HG02678 (cell line): ENCODE measurements at regions not wholly inside any gene's neighbourhood (a gene's known extent, or its start where the extent isn't known, plus 50 kb on each side); places are given as distances from the start of the nearest gene placed in this dataset.
"Not testable (repeated sequence)": the region's sequence is repeated elsewhere in the genome, so short reads cannot be mapped to it uniquely, and the experiment has no call there.

Source experiments
- ATAC-seq: cut with Tn5 transposase; IDR thresholded peaks from one replicate; pipeline ENCODE4 v1.9.1; 2021; ENCODE audit warnings: mild to moderate bottlenecking, moderate library complexity; ENCODE audit not compliant: unreplicated experiment

DNA sequence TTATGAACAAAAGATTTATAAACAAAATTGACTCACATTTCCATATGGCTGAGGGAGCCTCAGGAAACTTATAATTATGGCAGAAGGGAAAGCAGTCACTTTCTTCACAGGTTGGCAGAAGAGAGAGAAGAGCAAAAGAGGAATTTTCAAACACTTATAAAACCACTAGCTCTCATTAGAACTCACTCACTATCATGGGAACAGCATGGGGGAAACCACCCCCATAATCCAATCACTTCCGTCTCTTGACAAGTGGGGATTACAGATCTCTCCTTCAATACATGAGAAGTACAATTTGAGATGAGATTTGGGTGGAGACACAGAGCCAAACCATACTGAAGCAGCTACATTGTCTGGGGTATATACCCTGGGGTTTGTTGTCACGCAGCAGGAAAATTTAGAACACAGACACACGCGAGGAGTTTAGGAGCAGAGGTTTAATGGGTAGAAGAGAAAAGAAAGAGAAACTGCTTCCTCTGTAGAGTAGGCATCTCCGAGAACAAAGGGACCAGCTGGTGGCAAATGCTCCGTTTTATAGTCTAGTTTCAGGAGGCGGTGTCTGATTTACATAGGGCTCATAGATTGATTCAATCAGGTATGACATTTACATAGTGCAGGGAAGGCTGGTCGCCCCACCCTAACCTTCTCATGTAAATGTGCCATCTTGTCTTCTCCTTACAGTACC lies 2277.7 kb upstream of the AGA start:
- ATAC-seq: no peak

DNA sequence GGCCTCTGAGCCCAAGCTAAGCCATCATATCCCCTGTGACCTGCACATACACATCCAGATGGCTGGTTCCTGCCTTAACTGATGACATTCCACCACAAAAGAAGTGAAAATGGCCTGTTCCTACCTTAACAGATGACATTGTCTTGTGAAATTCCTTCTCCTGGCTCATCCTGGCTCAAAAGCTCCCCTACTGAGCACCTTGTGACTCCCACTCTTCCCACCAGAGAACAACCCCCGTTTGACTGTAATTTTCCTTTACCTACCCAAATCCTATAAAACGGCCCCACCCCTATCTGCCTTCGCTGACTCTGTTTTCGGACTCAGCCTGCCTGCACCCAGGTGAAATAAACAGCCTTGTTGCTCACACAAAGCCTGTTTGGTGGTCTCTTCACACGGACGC lies 2284.3 kb upstream of the AGA start:
- not testable (repeated sequence) for ATAC-seq

DNA sequence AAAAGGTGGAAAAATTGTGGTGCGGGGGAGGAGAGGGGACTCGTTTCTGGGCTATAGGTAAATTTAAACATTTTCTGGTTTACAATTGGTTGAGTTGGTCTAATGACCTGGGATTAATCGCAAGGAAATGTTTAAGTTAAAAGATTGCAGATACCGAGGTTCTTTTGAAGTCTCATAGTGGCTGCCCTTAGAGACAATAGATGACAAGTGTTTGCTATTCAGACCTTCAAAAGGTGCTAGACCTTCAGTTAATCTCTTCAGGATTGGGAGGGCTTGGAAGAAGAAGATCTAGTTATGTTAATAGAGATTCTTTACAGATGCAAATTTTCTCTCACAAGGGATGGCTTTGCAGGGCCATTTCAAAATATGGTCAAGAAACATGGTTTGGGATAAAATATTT lies 2286.1 kb upstream of the AGA start:
- ATAC-seq: no peak

GRCh38 chr4:179736820-179737219 lies 2294.6 kb upstream of the AGA start:
- not testable (repeated sequence) for ATAC-seq

GRCh38 chr4:179738822-179739221 lies 2296.6 kb upstream of the AGA start:
- no peak for ATAC-seq

- ATAC-seq: no peak
These were observed 2305.1 kb upstream of the AGA start for GRCh38 chr4:179747218-179747910.

GRCh38 chr4:179748837-179749236 lies 2306.6 kb upstream of the AGA start:
- ATAC-seq: no peak

DNA sequence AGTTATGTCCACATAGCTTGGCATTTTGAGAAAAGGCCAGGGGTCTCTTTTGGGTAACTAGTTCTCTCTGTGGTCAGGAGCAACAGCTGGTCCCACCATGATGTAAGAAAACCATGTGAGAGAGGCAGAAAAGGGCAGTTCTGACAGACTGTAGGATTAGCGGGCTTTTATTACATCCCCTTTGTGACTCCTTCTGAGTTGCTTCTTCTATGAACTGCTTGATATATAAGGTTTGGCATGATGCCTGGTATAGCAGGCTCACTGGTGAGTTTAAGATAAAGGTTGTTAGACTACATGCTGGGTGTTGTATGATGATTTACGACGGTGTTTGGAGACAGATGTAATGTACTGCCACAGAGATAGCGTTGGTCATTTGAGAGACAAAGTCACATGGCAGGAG lies 2308.1 kb upstream of the AGA start:
- no peak for ATAC-seq

DNA sequence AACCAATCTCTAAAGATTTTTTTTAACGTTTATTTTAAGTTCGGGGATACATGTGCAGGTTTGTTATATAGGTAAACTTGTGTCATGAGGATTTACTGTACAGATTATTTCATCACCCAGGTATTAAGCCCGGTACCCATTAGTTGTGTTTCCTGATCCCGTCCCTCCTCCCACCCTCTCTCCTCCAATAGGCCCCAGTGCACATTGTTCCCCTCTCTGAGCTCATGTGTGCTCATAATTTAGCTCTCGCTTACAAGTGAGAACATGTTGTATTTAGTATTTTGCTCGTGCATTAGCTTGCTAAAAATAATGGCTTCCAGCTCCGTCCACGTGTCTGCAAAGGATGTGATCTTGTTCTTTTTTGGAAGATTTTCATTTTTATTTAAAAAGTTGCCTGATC lies 2309.4 kb upstream of the AGA start:
- ATAC-seq: no peak

DNA sequence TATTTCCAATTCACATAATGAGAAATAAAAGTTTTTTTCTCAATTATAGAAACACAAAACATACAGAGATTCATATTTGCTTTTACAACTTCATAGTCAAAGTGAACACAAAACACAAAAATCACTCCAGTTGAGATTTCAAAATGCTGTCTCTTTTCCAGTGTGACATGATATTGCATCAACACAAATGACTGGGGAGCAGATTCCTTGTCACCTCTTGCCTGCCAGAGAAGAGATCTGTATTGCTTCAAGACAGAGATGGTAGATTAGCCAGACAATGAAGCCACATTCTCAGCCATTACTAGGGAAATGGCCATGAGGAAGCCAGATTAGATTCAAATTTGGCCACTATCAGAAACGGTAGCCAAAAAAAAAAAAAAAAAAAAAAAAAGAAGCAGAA lies 2313.1 kb upstream of the AGA start:
- no peak for ATAC-seq

GRCh38 chr4:179757641-179758040 lies 2315.4 kb upstream of the AGA start:
- ATAC-seq: no peak

DNA sequence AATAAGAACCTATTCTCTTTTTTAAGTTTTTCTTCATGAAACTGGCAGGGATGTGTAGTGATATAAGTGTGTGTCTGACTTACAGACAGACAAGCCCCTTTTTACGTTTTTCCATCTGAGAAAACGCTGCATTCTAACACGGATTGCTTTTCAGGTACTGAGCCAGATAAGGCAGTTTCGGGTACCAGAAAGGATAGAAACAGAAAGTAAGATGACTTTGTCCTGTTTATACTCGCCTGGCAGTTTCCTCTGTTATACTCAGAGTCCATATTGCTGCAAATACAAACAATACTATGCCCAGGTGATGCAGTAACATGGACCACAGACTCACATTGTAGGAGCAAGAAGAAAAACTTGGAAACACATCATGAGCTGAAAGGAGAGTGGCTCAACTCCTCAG lies 2320.6 kb upstream of the AGA start:
- no peak for ATAC-seq

DNA sequence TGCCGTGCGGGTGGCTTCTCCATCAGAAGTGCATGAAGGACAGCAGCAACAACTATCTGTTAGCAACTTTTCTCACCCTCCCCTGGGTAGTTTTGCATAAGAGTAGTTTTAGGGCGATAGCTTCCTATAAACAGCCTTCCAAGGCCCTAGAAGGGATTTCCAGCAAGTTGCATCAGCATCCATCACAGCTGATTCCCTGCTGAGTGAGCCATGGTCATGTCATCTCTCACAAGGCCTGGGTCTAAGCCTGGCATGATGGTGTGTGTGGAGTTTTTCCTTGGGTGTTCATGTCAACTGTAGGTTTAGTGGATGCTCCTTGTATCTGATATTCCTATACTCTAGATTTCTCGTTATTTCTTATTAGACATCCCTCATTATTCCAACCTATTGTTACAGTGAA lies 2324.7 kb upstream of the AGA start:
- ATAC-seq: no peak

DNA sequence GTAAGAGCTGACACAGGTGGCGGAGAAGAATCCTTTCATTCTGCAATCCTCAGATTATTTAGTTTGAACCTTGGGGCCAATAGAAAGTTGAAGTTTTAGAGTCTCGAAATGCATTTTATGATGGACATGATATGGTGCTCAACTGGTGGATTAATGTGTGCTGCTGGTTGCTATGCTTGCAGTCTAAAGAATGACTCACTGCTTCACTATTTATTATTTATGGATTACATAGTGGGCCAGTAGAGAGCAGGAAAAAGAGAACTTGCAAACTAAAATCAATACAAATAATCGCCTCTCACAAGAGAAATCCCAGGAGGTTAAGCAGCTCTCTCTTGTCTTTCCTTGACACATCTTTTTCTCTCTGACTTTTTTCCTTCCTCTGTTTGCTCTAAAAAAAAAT lies 2326.8 kb upstream of the AGA start:
- ATAC-seq: no peak

- no peak for ATAC-seq
These were observed 2355.5 kb upstream of the AGA start for GRCh38 chr4:179797738-179798137.

- ATAC-seq: no peak
These were observed 2361.6 kb upstream of the AGA start for GRCh38 chr4:179803857-179804256.

- ATAC-seq: no peak
These were observed 2362.2 kb upstream of the AGA start for GRCh38 chr4:179804440-179804839.

DNA sequence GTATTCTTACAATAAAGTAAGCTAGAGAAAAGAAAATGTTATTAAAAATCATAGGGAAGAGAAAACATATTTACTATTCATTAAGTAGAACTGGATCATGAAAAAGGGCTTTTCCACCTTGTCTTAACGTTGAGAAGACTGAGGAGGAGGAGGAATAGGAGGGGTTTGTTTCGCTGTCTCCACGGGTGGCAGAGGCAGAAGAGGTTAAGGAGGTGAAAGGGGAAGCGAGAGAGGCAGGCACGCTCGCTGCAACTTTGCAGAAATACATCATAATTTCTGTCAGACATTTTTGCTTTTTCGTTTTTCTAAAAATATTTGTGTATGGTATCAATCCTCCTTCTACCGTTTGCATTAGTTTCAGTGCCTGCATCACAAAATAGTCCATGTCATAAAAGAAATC lies 2375.1 kb upstream of the AGA start:
- ATAC-seq: no peak

- ATAC-seq: no peak
These were observed 2381.1 kb upstream of the AGA start for GRCh38 chr4:179823342-179823741.

GRCh38 chr4:179831274-179831673 lies 2389.0 kb upstream of the AGA start:
- no peak for ATAC-seq

DNA sequence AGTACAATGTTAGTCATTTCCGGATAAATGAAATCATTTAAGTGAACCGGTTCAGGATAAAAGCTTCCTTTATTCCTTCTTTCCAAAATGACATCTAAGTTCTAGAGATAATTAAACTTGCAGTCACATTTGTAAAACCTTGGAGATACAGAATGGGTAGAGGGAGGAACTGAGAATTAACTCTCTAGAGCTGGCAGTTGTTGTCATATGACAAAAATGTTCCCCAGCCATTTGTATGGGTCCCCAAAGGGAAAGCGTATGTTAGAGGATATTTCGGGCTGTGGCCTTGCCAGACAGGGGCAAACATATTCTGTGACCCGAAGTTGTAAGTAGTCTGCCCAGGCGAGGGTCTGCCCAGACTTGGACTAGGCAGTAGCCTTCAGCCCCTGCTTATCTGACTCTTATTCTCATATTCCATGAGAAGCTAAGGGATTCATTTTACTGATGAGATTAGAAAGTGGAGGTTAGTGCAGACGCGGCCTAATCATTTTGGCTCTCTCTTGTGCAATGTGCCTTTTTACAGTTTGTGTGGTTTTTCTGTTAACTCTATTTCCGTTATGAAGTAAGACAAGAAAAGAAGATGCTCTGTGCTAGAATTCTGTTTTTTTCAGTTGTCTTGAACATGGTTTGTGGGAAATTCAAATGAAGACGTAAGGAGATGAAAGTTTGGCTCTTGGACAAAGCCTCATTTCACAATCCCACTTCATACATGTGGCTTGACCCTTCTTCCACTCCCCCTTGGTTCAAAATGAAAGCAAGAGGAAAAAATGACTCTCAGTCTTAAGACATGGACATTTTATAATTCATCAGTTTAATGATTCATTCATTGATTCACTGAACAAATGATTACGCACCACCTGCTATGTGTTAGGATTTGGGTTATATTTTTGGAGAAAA lies 2394.2 kb upstream of the AGA start:
- ATAC-seq: no peak

GRCh38 chr4:179843370-179843769 lies 2399.8 kb upstream of the TENM3 start:
- ATAC-seq: no peak
